PFSK-1 (cell line): ENCODE measurements at regions not wholly inside any gene's neighbourhood (a gene's known extent, or its start where the extent isn't known, plus 50 kb on each side); places are given as distances from the start of the nearest gene placed in this dataset.

ENCODE experiments used
- POLR2AphosphoS5 ChIP-seq: IDR thresholded peaks from 2 replicates; pipeline ENCODE4 v1.6.1; 2012; ENCODE audit warnings: low read depth, mild to moderate bottlenecking, control low read depth, low read length, moderate library complexity
- REST ChIP-seq, 2 experiments: IDR thresholded peaks; 2 replicates each; pipeline versions ENCODE4 v1.6.1 to v1.8.0; 2011 to 2012; ENCODE audit warnings: low read depth in 2 of 2, low read length in 2 of 2, control low read depth in 1 of 2, inconsistent platforms in 1 of 2, mild to moderate bottlenecking in 1 of 2, moderate library complexity in 1 of 2; ENCODE audit not compliant: insufficient read depth in 1 of 2
- SIN3A ChIP-seq: IDR thresholded peaks from 2 replicates; pipeline ENCODE4 v1.6.1; 2012; ENCODE audit warnings: mild to moderate bottlenecking, low read length, moderate library complexity, borderline replicate concordance; ENCODE audit not compliant: insufficient read depth
- TAF1 ChIP-seq: IDR thresholded peaks from 2 replicates; pipeline ENCODE4 v1.6.1; 2012; ENCODE audit warnings: low read length, control low read depth, borderline replicate concordance; ENCODE audit not compliant: insufficient read depth

- TF ChIP-seq REST (IDR thresholded peaks at IDR 0.05; ENCODE audit: insufficient read depth in 1 of 2, low read depth in 2 of 2, low read length in 2 of 2) (no peak), POLR2AphosphoS5 (no peak), SIN3A (no peak), TAF1 (no peak)
Measured at GRCh38 chr6:79781916-79782315, 150.8 kb downstream of the SH3BGRL2 start.
